H9 (cell line): ENCODE measurements at regions not wholly inside any gene's neighbourhood (a gene's known extent, or its start where the extent isn't known, plus 50 kb on each side); places are given as distances from the start of the nearest gene placed in this dataset.

Source experiments
- DNase-seq: peaks from one replicate; pipeline ENCODE4 v3.0.0-alpha.2; 2017
- H2AFZ ChIP-seq: one replicate; pipeline ENCODE4 v1.6.1; 2013; ENCODE audit warnings: mild to moderate bottlenecking, low read length, control low read depth, moderate library complexity
- H2AK5ac ChIP-seq: 2 replicates; pipeline ENCODE4 v1.6.1; 2013; ENCODE audit warnings: low read length, control low read depth, mixed read lengths; ENCODE audit not compliant: insufficient read length
- H2BK120ac ChIP-seq: one replicate; pipeline ENCODE4 v1.6.1; 2013; ENCODE audit warnings: low read depth, mild to moderate bottlenecking, low read length, control low read depth, inconsistent platforms; ENCODE audit not compliant: poor library complexity, severe bottlenecking
- H2BK12ac ChIP-seq: 2 replicates; pipeline ENCODE4 v1.6.1; 2013; ENCODE audit warnings: low read length, control low read depth, mixed read lengths, low read depth; ENCODE audit not compliant: insufficient read length
- H2BK15ac ChIP-seq: 2 replicates; pipeline ENCODE4 v1.6.1; 2013; ENCODE audit warnings: low read depth, low read length, control low read depth
- H2BK20ac ChIP-seq: one replicate; pipeline ENCODE4 v1.6.1; 2013; ENCODE audit warnings: low read depth, mild to moderate bottlenecking, low read length, control low read depth, inconsistent platforms; ENCODE audit not compliant: poor library complexity, severe bottlenecking
- H2BK5ac ChIP-seq: 2 replicates; pipeline ENCODE4 v1.6.1; 2013; ENCODE audit warnings: low read length, control low read depth, mixed read lengths; ENCODE audit not compliant: insufficient read length
- H3K14ac ChIP-seq: 2 replicates; pipeline ENCODE4 v1.6.1; 2013; ENCODE audit warnings: low read length, control low read depth; ENCODE audit not compliant: insufficient read depth
- H3K18ac ChIP-seq: 2 replicates; pipeline ENCODE4 v1.6.1; 2013; ENCODE audit warnings: low read depth, mild to moderate bottlenecking, mixed read lengths, low read length, control low read depth; ENCODE audit not compliant: insufficient read length
- H3K23ac ChIP-seq: 2 replicates; pipeline ENCODE4 v1.6.1; 2013; ENCODE audit warnings: low read length, control low read depth, mixed read lengths, low read depth; ENCODE audit not compliant: insufficient read length
- H3K23me2 ChIP-seq: 2 replicates; pipeline ENCODE4 v1.6.1; 2013; ENCODE audit warnings: low read depth, mild to moderate bottlenecking, mixed read lengths, low read length, control low read depth; ENCODE audit not compliant: insufficient read length, poor library complexity, severe bottlenecking
- H3K27ac ChIP-seq: 2 replicates; pipeline ENCODE4 v1.5.1; 2013; ENCODE audit warnings: low read length, control low read depth, mixed read lengths, low read depth; ENCODE audit not compliant: insufficient read length
- H3K27me3 ChIP-seq: 2 replicates; pipeline ENCODE4 v1.6.1; 2013; ENCODE audit warnings: low read length, control low read depth, inconsistent platforms; ENCODE audit not compliant: insufficient read depth
- H3K4ac ChIP-seq: 2 replicates; pipeline ENCODE4 v1.6.1; 2013; ENCODE audit warnings: low read depth, mild to moderate bottlenecking, control low read depth, inconsistent platforms, low read length, moderate library complexity
- H3K4me1 ChIP-seq: 2 replicates; pipeline ENCODE4 v1.6.1; 2013; ENCODE audit warnings: low read length, control low read depth, inconsistent platforms; ENCODE audit not compliant: insufficient read depth
- H3K4me2 ChIP-seq: 2 replicates; pipeline ENCODE4 v1.6.1; 2013; ENCODE audit warnings: low read length, control low read depth, mixed read lengths; ENCODE audit not compliant: insufficient read length, insufficient read depth
- H3K56ac ChIP-seq: 2 replicates; pipeline ENCODE4 v1.6.1; 2013; ENCODE audit warnings: low read depth, mild to moderate bottlenecking, mixed read lengths, low read length, control low read depth; ENCODE audit not compliant: insufficient read length
- H3K79me1 ChIP-seq: 2 replicates; pipeline ENCODE4 v1.6.1; 2013; ENCODE audit warnings: low read depth, mild to moderate bottlenecking, moderate library complexity, low read length, control low read depth, inconsistent platforms; ENCODE audit not compliant: insufficient read depth, poor library complexity, severe bottlenecking
- H3K79me2 ChIP-seq: 2 replicates; pipeline ENCODE4 v1.6.1; 2013; ENCODE audit warnings: low read length, control low read depth, inconsistent platforms; ENCODE audit not compliant: insufficient read depth
- H3K9ac ChIP-seq: 2 replicates; pipeline ENCODE4 v1.6.1; 2013; ENCODE audit warnings: low read length, control low read depth, mixed read lengths; ENCODE audit not compliant: insufficient read length; ENCODE audit errors: extremely low read depth
- H3K9me3 ChIP-seq: one replicate; pipeline ENCODE4 v1.6.1; 2013; ENCODE audit warnings: low read depth, low read length, inconsistent platforms; ENCODE audit not compliant: control insufficient read depth
- H3T11ph ChIP-seq: one replicate; pipeline ENCODE4 v1.6.1; 2013; ENCODE audit warnings: mild to moderate bottlenecking, low read length, control low read depth, inconsistent platforms
- H4K20me1 ChIP-seq: one replicate; pipeline ENCODE4 v1.6.1; 2013; ENCODE audit not compliant: control insufficient read depth, insufficient read length, insufficient read depth
- H4K5ac ChIP-seq: 2 replicates; pipeline ENCODE4 v1.6.1; 2013; ENCODE audit warnings: low read depth, mild to moderate bottlenecking, mixed read lengths, low read length, control low read depth; ENCODE audit not compliant: insufficient read length
- H4K8ac ChIP-seq: replicated peaks from 2 replicates; pipeline ENCODE4 v1.6.1; 2013; ENCODE audit warnings: low read length, control low read depth, mixed read lengths, low read depth; ENCODE audit not compliant: insufficient read length
- H4K91ac ChIP-seq: 2 replicates; pipeline ENCODE4 v1.6.1; 2013; ENCODE audit warnings: low read depth, mild to moderate bottlenecking, moderate library complexity, mixed read lengths, low read length, control low read depth; ENCODE audit not compliant: insufficient read length
- H3K27ac Mint-ChIP-seq, 3 experiments: 2 replicates in 2 of 3; 3 replicates in 1 of 3; pipeline ENCODE4 v1.8.0; 2020 to 2021; ENCODE audit warnings: mixed read lengths in 3 of 3, mild to moderate bottlenecking in 1 of 3, moderate library complexity in 1 of 3
- H3K27me3 Mint-ChIP-seq: 2 replicates; pipeline ENCODE4 v1.8.0; 2021; ENCODE audit warnings: low read depth, mild to moderate bottlenecking, moderate library complexity, mixed read lengths
- H3K36me3 Mint-ChIP-seq, 3 experiments: 2 replicates in 2 of 3; 3 replicates in 1 of 3; pipeline ENCODE4 v1.8.0; 2020 to 2021; ENCODE audit warnings: low read depth in 3 of 3, mixed read lengths in 3 of 3; ENCODE audit not compliant: insufficient read depth in 1 of 3
- H3K4me1 Mint-ChIP-seq, 2 experiments: 2 replicates each; pipeline ENCODE4 v1.8.0; 2020; ENCODE audit warnings: mixed read lengths in 2 of 2
- H3K4me3 Mint-ChIP-seq, 2 experiments: 2 replicates in 1 of 2; 3 replicates in 1 of 2; pipeline ENCODE4 v1.8.0; 2020 to 2021; ENCODE audit warnings: mild to moderate bottlenecking in 2 of 2, mixed read lengths in 2 of 2, moderate library complexity in 1 of 2
- H3K9me3 Mint-ChIP-seq, 2 experiments: 2 replicates in 1 of 2; 3 replicates in 1 of 2; pipeline ENCODE4 v1.8.0; 2020; ENCODE audit warnings: mild to moderate bottlenecking in 2 of 2, mixed read lengths in 2 of 2, moderate library complexity in 1 of 2
- WGBS: extraction: QIAGEN DNeasy Blood & Tissue Kit; methylation state at CpG from one replicate; pipeline ENCODE4 v1.1.7; 2013; ENCODE audit warnings: missing lambda C conversion rate, low lambda C conversion rate, mixed read lengths; ENCODE audit not compliant: insufficient read length; ENCODE audit errors: extremely low coverage; 5-methylcytosine and 5-hydroxymethylcytosine counted together
- TF ChIP-seq, protein P1 (sequence below): fragments of 200-600 bp; sonication (generic); conservative IDR thresholded peaks from 3 replicates; pipeline ENCODE4 v1.8.0; 2021; ENCODE audit warnings: antibody characterized with exemption, mild to moderate bottlenecking

DNA sequence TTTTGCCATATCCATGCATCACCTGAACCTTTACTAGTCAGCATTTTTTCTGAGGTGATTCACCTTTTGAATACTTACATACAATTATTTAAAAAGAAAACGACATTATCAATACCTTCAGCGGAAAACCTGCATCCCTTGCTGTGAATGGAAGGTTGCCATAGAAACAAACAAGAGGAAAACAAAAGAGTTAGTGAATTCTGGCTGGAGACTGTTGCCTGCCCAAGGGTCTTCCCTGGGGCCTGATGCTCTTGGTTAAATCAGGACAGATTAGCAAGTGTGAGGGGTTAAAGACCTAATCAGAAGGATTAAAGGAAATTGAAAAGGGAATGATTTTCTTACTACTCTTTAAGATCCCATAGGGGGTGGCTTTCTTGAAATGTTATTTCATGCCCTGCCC, 96.0 kb upstream of the WSCD2 start:
- H3K56ac ChIP-seq: no peak overlapping the region
- H3K9ac ChIP-seq: no peak overlapping the region
- H2BK15ac ChIP-seq: no peak overlapping the region
- H3K27me3 Mint-ChIP-seq: peaks cover 85% of the 10 kb centered on the region
- no peaks in the 10 kb centered on the region for H3K79me1 ChIP-seq
- no peak overlapping the region for H3K27ac Mint-ChIP-seq
- H3K23me2 ChIP-seq: no peaks in the 10 kb centered on the region
- H4K91ac ChIP-seq: no peak overlapping the region
- no peak overlapping the region for H3K4me3 Mint-ChIP-seq
- no peaks in the 10 kb centered on the region for H3K9me3 ChIP-seq
- no CpG with 5 or more reads among the region's 2 CpGs for WGBS
- H3K4ac ChIP-seq: no peak overlapping the region
- no peak overlapping the region for H2BK5ac ChIP-seq
- no peak overlapping the region for H3T11ph ChIP-seq
- no peak overlapping the region for H2AFZ ChIP-seq
- no peak overlapping the region for H3K4me2 ChIP-seq
- peak overlapping the region; percentile 37 for H3K18ac ChIP-seq
- H3K27me3 ChIP-seq: 0 out of 2 replicates have a peak, but pooled peaks cover 4% of the 10 kb centered on the region
- no peak overlapping the region for H3K27ac ChIP-seq
- H4K5ac ChIP-seq: no peak overlapping the region
- peak overlapping the region; percentile 29 for H2BK20ac ChIP-seq
- H3K4me1 Mint-ChIP-seq: peaks cover 16 to 32% of the 10 kb centered on the region in 2 experiments
- no peak overlapping the region for H2BK12ac ChIP-seq
- no peaks in the 10 kb centered on the region for H3K36me3 Mint-ChIP-seq
- no peaks in the 10 kb centered on the region for H4K20me1 ChIP-seq
- no peaks in the 10 kb centered on the region for H3K79me2 ChIP-seq
- DNase-seq: peak; percentile 52
- TF ChIP-seq, protein P1, sequence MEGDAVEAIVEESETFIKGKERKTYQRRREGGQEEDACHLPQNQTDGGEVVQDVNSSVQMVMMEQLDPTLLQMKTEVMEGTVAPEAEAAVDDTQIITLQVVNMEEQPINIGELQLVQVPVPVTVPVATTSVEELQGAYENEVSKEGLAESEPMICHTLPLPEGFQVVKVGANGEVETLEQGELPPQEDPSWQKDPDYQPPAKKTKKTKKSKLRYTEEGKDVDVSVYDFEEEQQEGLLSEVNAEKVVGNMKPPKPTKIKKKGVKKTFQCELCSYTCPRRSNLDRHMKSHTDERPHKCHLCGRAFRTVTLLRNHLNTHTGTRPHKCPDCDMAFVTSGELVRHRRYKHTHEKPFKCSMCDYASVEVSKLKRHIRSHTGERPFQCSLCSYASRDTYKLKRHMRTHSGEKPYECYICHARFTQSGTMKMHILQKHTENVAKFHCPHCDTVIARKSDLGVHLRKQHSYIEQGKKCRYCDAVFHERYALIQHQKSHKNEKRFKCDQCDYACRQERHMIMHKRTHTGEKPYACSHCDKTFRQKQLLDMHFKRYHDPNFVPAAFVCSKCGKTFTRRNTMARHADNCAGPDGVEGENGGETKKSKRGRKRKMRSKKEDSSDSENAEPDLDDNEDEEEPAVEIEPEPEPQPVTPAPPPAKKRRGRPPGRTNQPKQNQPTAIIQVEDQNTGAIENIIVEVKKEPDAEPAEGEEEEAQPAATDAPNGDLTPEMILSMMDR: no peak
- no peaks in the 10 kb centered on the region; a peak in 1 of 5 replicates for H3K9me3 Mint-ChIP-seq
- H2AK5ac ChIP-seq: no peak overlapping the region
- H2BK120ac ChIP-seq: no peak overlapping the region
- H3K14ac ChIP-seq: peak overlapping the region; percentile 85; the same call in 1 of the 2 replicates
- no peaks in the 10 kb centered on the region for H3K4me1 ChIP-seq
- H4K8ac ChIP-seq: no peak overlapping the region
- H3K23ac ChIP-seq: no peak overlapping the region
